HEK293T (cell line): ENCODE measurements at regions not wholly inside any gene's neighbourhood (a gene's known extent, or its start where the extent isn't known, plus 50 kb on each side); places are given as distances from the start of the nearest gene placed in this dataset.

Experiments used
- CTCF ChIA-PET: fragments of 350-600 bp; formaldehyde crosslinking; extraction: SDS; loops from one replicate; lab custom pipeline; 2021; ENCODE audit warnings: antibody characterized with exemption, inconsistent platforms; lab: Yijun Ruan, JAX
- POLR2A ChIA-PET: fragments of 350-600 bp; formaldehyde crosslinking; extraction: SDS; loops from one replicate; lab custom pipeline; 2020; ENCODE audit warnings: antibody characterized with exemption, inconsistent platforms; lab: Yijun Ruan, JAX
- DNase-seq: peaks from one replicate; pipeline ENCODE4 v3.0.0; 2012; ENCODE audit warnings: mixed read lengths; ENCODE audit errors: extremely low spot score
- ARNT ChIP-seq: fragments of 450-650 bp; IDR thresholded peaks from 2 replicates; pipeline ENCODE4 v1.6.1; 2017; ENCODE audit warnings: mild to moderate bottlenecking
- BHLHE40 ChIP-seq: fragments of 450-650 bp; IDR thresholded peaks from 2 replicates; pipeline ENCODE4 v1.6.1; 2016; ENCODE audit warnings: mild to moderate bottlenecking, moderate library complexity, borderline replicate concordance
- CTBP1 ChIP-seq: fragments of 450-650 bp; IDR thresholded peaks from 2 replicates; pipeline ENCODE4 v1.6.1; 2016; ENCODE audit warnings: borderline replicate concordance
- ELF4 ChIP-seq: fragments of 450-650 bp; IDR thresholded peaks from 2 replicates; pipeline ENCODE4 v1.6.1; 2017; ENCODE audit warnings: antibody characterized with exemption
- FOXA1 ChIP-seq: fragments of 450-650 bp; IDR thresholded peaks from 2 replicates; pipeline ENCODE4 v1.6.1; 2016; ENCODE audit warnings: mild to moderate bottlenecking
- FOXK2 ChIP-seq: fragments of 450-650 bp; IDR thresholded peaks from 2 replicates; pipeline ENCODE4 v1.6.1; 2016; ENCODE audit warnings: mild to moderate bottlenecking
- FOXM1 ChIP-seq: fragments of 450-650 bp; IDR thresholded peaks from 2 replicates; pipeline ENCODE4 v1.6.1; 2017; ENCODE audit warnings: mild to moderate bottlenecking, borderline replicate concordance
- HDGF ChIP-seq: fragments of 450-650 bp; IDR thresholded peaks from 2 replicates; pipeline ENCODE4 v1.6.1; 2017; ENCODE audit warnings: antibody characterized with exemption, borderline replicate concordance
- L3MBTL2 ChIP-seq: fragments of 450-650 bp; conservative IDR thresholded peaks from 2 replicates; pipeline ENCODE4 v1.6.1; 2016; ENCODE audit warnings: mild to moderate bottlenecking
- LEF1 ChIP-seq: fragments of 450-650 bp; IDR thresholded peaks from 2 replicates; pipeline ENCODE4 v1.6.1; 2017; ENCODE audit warnings: mild to moderate bottlenecking, borderline replicate concordance
- NFRKB ChIP-seq: fragments of 450-650 bp; IDR thresholded peaks from 2 replicates; pipeline ENCODE4 v1.6.1; 2016; ENCODE audit warnings: mild to moderate bottlenecking, moderate library complexity
- SP1 ChIP-seq: fragments of 450-650 bp; IDR thresholded peaks from 2 replicates; pipeline ENCODE4 v1.6.1; 2017
- SUZ12 ChIP-seq: fragments of 450-650 bp; IDR thresholded peaks from 2 replicates; pipeline ENCODE4 v1.6.1; 2016; ENCODE audit warnings: mild to moderate bottlenecking
- TARDBP ChIP-seq: fragments of 450-650 bp; IDR thresholded peaks from 2 replicates; pipeline ENCODE4 v1.6.1; 2016
- ZNF384 ChIP-seq: fragments of 450-650 bp; IDR thresholded peaks from 2 replicates; pipeline ENCODE4 v1.6.1; 2016
- TF ChIP-seq, protein P1 (sequence below): fragments of 450-650 bp; IDR thresholded peaks from 2 replicates; pipeline ENCODE4 v1.6.1; 2016

- CTCF ChIA-PET, result no interaction called here
- no peak for DNase-seq
- POLR2A ChIA-PET, result no interaction called here
- TF ChIP-seq SP1 (no peak), TARDBP (no peak), FOXA1 (no peak), ARNT (no peak), FOXM1 (no peak), NFRKB (no peak), BHLHE40 (no peak), HDGF (no peak), ZNF384 (no peak), SUZ12 (no peak)
Measured at GRCh38 chr1:203569490-203570318, 56.9 kb upstream of the ATP2B4 start.

- POLR2A ChIA-PET, result no interaction called here
- no peak for DNase-seq
- CTCF ChIA-PET, result no interaction called here
- TF ChIP-seq BHLHE40 (no peak), ZNF384 (no peak), FOXA1 (no peak), FOXM1 (no peak), ARNT (no peak), CTBP1 (no peak), HDGF (no peak), NFRKB (no peak), ELF4 (no peak), SUZ12 (no peak), LEF1 (no peak), SP1 (no peak)
Measured at GRCh38 chr1:203570805-203571204, 55.8 kb upstream of the ATP2B4 start.

DNA sequence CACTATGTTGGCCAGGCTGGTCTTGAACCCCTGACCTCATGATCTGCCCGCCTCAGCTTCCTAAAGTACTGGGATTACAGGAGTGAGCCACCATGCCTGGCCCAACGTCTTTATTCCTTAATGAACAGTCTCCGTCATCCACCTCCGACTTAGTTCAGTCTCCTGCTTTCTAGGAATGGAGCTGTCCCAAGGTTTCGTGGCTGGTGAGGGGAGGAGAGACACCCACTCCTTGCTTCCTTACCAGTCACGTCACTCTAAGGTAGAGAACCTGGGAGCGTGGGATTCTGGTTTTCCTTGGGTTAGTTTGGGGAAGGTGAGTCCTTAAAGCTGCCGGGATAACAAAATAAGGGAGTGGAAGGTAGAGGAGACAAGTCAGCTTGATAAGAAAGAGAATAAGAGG lies 55.0 kb upstream of the ATP2B4 start:
- ChIA-PET CTCF (no interaction called here), POLR2A (no interaction called here)
- TF ChIP-seq TARDBP, result no peak
- TF ChIP-seq HDGF, result no peak
- no peak for TF ChIP-seq FOXM1
- TF ChIP-seq SP1, result no peak
- TF ChIP-seq ZNF384, result no peak
- no peak for TF ChIP-seq ARNT
- TF ChIP-seq CTBP1, result no peak
- TF ChIP-seq NFRKB, result no peak
- TF ChIP-seq FOXA1, result no peak
- TF ChIP-seq FOXK2, result no peak
- no peak for TF ChIP-seq SUZ12
- no peak for TF ChIP-seq ELF4
- TF ChIP-seq LEF1, result no peak
- TF ChIP-seq, protein P1, sequence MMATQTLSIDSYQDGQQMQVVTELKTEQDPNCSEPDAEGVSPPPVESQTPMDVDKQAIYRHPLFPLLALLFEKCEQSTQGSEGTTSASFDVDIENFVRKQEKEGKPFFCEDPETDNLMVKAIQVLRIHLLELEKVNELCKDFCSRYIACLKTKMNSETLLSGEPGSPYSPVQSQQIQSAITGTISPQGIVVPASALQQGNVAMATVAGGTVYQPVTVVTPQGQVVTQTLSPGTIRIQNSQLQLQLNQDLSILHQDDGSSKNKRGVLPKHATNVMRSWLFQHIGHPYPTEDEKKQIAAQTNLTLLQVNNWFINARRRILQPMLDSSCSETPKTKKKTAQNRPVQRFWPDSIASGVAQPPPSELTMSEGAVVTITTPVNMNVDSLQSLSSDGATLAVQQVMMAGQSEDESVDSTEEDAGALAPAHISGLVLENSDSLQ, result no peak
- no peak for TF ChIP-seq BHLHE40
- TF ChIP-seq L3MBTL2, result no peak
- DNase-seq, result no peak

DNA sequence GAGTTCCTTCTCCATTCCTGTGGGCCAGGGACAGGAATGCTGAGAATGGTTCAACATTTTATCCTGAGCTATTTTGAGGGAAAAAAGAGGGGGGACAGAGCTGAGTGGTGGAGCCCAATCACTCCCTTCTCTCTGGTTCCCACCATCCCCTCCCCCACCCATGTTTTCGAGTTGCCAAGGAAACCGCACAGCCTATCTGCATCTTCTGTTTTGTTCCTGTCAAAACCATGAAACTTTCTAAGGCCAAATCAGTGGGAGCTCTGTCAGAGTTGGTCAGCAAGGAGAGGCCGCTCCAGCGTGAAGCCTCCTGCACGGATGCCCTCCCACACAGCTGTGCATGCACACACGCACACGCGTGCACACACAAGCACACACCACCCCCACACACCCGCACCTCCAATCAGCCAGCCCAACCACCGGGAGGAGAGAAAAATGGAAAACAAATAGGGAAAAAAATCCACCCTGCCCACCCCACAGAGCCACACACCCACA lies 54.5 kb upstream of the ATP2B4 start:
- CTCF ChIA-PET, result no interaction called here
- POLR2A ChIA-PET, result no interaction called here
- DNase-seq, result no peak
- TF ChIP-seq BHLHE40 (no peak), LEF1 (no peak), HDGF (no peak), ARNT (no peak), ELF4 (no peak), SUZ12 (no peak), L3MBTL2 (no peak)
- TF ChIP-seq, protein P1, result no peak

GRCh38 chr1:203573730-203574129 lies 52.9 kb upstream of the ATP2B4 start:
- POLR2A ChIA-PET, result no interaction called here
- no peak for DNase-seq
- CTCF ChIA-PET, result no interaction called here
- TF ChIP-seq ARNT (no peak), FOXM1 (no peak), HDGF (no peak), BHLHE40 (no peak), ELF4 (no peak), NFRKB (no peak), SUZ12 (no peak), ZNF384 (no peak), FOXK2 (no peak), TARDBP (no peak), SP1 (no peak), FOXA1 (no peak), LEF1 (no peak), CTBP1 (no peak), L3MBTL2 (no peak)
- TF ChIP-seq, protein P1, result no peak
